ENCODE measurements at regions not wholly inside any gene's neighbourhood (a gene's known extent, or its start where the extent isn't known, plus 50 kb on each side); places are given as distances from the start of the nearest gene placed in this dataset.

- no peak overlapping the region for H3K27ac ChIP-seq
- no peak for TF ChIP-seq CTCF (conservative IDR thresholded peaks at IDR 0.05)
Observed at GRCh38 chr15:31774045-31774444, 256.3 kb upstream of the CHRNA7 start.

GRCh38 chr15:31776039-31776438, 254.3 kb upstream of the CHRNA7 start:
- no peak for TF ChIP-seq CTCF (conservative IDR thresholded peaks at IDR 0.05)

GRCh38 chr15:31781261-31781660, 249.1 kb upstream of the CHRNA7 start:
- H3K27ac ChIP-seq = no peak overlapping the region
- no peak for TF ChIP-seq CTCF (conservative IDR thresholded peaks at IDR 0.05)

More at GRCh38 chr15:31776039-31776438, 254.3 kb upstream of the CHRNA7 start:
- H3K27ac ChIP-seq = no peak overlapping the region

- no peak for TF ChIP-seq CTCF (conservative IDR thresholded peaks at IDR 0.05)
- H3K27ac ChIP-seq = no peak overlapping the region
Observed at GRCh38 chr15:31782016-31782783, 248.1 kb upstream of the CHRNA7 start.

GRCh38 chr15:31782951-31783350, 247.4 kb upstream of the CHRNA7 start:
- TF ChIP-seq CTCF (conservative IDR thresholded peaks at IDR 0.05) = no peak
- no peak overlapping the region for H3K27ac ChIP-seq

- no peak for TF ChIP-seq CTCF (conservative IDR thresholded peaks at IDR 0.05)
- no peak overlapping the region for H3K27ac ChIP-seq
Observed at GRCh38 chr15:31786360-31786759, 244.0 kb upstream of the CHRNA7 start.

GRCh38 chr15:31788104-31788503, 242.2 kb upstream of the CHRNA7 start:
- no peak overlapping the region for H3K27ac ChIP-seq
- no peak for TF ChIP-seq CTCF (conservative IDR thresholded peaks at IDR 0.05)
